CD4-positive, alpha-beta T cell treated with Interleukin-15 for 1 hour (primary cell): ENCODE measurements at regions not wholly inside any gene's neighbourhood (a gene's known extent, or its start where the extent isn't known, plus 50 kb on each side); places are given as distances from the start of the nearest gene placed in this dataset.

ENCODE experiments used
- DNase-seq: peaks from one replicate; pipeline ENCODE4 v3.0.0-alpha.2; 2020

- DNase-seq: no peak
Observed at GRCh38 chr22:49306632-49307480, 520.8 kb downstream of the BRD1 start.

DNA sequence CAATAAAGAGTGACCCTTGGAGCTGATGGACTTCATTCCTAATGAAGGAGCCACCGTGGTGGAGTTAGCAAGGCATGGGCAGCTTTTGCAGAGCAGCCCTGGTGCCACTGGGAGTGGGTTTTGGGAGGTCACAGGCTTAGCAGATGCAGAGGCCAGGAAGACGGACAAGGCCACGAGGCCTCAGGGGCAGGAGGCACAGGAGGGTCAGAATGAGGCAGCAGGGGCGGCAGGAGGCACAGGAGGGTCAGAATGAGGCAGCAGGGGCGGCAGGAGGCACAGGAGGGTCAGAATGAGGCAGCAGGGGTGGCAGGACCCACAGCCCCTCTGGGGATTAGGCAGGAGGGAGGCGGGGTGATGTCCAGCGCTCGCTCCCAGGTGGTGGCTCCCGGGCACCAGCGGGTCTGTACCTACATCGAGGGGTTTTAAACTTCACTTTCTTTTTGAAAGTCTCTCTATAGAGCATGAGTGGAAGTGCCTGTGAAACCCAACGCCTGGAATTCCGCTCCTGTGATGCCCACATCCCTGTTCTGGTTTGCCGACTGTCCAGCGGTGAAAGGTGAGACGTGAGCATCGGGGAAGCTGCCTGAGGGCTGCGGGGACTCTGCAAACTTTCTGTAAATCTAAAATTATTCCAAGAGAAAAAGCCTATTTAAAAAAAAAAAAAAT, 521.6 kb downstream of the BRD1 start:
- no peak for DNase-seq

DNA sequence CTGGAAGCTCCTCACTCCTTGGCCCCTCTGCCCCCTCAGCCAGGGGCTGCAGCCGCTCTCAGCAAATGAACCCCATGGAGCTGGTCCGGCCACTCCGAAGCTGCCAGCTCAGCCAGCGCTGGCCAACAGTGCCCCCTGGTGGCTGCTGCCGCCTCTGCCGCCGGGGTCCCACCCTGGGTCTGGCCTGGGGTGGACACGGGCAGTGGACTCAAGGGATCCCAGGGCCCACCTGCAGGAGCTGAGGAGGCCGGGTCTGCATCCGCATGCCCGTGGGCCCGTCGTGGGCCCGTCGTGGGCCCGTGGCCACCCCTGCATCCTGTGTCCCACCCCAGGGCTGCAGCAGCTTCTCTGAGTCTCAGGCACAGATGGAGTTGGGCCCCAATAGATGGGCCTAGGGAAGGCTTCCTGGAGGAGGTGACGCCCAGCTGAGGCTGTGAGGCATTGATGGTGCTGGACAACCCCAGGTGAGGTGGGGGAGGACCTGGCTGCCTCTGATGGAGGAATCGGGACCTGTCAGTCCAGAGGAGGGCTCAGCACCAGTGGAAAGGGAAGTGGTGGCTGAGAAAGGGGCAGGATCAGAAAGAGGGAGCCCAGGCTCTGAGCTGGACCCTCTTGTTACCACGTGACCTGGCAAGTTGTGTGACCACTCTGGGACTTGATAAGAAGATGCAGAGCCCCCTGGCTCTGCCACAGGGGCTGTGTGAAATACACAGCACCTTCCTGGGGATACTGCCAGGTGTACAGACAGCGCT, 522.3 kb downstream of the BRD1 start:
- no peak for DNase-seq

- DNase-seq: no peak
Observed at GRCh38 chr22:49303781-49304461, 523.8 kb downstream of the BRD1 start.

DNA sequence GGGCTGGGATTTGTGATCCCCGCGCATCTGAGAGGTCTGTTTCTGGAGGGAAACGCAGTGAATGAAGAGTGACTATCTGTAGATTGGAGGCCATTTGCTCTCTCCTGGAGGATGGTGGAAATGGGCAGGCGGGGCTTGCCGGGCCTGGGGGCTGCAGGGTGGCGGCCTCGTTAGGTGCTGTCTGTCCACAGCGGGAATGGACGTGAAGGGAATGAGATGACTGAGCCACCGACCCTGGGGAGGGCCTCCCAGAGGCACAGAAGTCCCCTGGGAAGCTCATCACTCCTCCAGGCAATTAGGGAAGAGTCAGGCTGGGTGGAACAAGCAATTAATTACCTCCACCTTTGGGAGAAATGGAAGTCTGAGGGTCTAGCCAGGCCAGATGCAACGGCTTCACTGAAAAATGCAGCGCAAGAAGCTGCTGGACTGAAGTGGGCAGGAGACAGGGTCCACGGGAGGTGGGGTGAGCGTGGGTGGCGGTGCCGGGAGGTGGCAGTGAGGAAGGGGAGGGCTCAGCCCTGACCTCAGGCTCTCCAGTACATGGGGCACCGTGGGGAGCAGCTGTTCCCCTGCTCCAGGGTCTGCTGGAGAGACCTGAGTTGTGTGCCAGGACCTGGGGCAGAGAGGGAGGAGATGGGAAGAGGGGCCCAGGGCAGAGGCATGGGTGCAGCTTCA, 524.5 kb downstream of the BRD1 start:
- DNase-seq: no peak

- no peak for DNase-seq
Observed at GRCh38 chr22:49302530-49302929, 525.1 kb downstream of the BRD1 start.

GRCh38 chr22:49302150-49302460, 525.6 kb downstream of the BRD1 start:
- no peak for DNase-seq

- DNase-seq: no peak
Observed at GRCh38 chr22:49301398-49302149, 526.1 kb downstream of the BRD1 start.

- DNase-seq: no peak
Observed at GRCh38 chr22:49300951-49301397, 526.7 kb downstream of the BRD1 start.

GRCh38 chr22:49300241-49300640, 527.4 kb downstream of the BRD1 start:
- no peak for DNase-seq

DNA sequence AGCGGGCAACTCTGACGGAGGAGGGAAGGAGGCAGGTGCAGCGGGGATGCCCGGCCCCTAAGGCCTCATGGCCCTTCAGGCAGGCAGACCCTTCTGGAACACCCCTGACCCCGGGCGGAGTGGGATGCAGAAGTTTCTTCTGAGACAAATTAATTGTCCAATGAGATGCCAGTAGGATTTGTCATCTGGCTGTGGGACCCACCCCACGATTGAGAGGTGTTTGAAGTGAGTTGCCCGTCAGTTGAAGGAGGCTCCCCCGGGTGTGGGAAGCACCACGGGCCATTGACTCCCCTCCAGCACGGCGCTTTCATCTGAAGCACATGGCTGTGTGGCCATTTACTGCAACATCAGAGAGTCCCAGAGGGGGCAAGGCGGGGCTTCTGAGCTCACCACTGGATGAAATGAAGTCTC, 527.8 kb downstream of the BRD1 start:
- DNase-seq: no peak

GRCh38 chr22:49298834-49299750, 528.6 kb downstream of the BRD1 start:
- no peak for DNase-seq

DNA sequence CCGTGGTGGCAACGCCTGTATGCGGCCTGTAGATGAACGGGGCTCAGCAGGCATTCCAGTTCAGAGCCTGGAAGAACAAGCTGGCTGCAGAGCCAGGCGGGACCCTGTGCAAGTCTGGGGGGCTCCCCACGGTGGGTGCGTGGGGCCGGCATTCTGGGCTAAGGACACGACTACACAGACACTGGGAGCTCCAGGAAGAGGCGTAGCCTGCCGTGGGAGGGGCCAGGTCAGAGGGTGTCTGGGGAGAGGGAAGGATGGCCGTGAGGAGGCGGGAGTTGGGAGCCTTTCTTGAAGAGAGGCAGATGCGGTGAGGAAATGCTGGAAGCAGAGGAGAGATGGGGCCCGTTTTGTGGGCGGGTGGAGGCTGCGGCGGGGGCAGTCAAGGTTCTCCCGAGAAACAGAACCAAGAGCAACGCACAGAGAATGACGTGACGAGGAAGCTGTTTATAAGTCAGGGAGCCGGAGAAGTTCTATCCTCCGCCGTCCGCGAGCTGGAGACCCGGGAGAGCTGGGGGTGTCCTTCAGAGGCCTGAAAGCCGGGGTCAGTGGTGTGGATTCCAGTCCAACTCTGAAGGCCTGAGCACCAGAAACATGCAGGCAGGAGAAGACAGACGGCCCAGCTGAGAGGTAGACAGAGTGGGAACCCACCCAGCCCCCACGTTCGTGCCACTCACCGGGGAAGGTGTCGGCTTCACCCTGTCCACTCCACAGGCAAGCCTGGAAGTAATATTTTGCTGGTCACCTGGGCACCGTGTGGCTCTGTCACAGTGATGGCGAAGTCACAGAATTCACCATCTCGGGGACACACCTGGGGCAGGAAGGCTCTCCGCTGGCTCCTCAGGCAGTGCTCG, 529.6 kb downstream of the BRD1 start:
- DNase-seq: no peak

DNA sequence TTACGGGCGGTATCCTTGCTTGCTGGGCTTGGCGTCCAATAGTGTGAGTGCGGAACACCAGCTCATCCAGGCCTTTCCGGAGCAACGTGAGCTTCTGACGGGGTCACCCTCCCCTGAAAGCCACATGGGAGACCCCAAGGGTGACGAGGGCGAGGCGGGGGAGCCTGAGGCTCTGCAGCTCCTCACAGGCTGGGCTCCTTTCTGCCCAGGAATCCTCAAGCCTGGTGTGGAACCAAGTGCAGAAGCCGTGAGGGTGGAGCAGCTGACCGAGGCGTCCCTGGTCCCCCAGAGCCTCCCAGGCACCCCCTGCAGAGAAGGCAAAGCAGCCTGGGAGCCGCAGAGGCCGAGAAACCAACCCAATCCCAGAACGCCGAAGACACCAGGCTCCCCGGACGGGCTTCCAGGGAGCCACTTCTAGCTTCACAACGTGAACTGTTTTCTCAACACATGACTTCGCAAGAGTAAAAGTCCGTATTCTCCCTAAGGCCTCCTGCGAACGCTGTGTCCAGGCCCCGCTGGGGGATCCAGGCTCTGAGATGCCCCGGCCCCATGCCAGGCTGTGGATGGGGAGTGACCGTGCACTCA, 530.3 kb downstream of the BRD1 start:
- no peak for DNase-seq

DNA sequence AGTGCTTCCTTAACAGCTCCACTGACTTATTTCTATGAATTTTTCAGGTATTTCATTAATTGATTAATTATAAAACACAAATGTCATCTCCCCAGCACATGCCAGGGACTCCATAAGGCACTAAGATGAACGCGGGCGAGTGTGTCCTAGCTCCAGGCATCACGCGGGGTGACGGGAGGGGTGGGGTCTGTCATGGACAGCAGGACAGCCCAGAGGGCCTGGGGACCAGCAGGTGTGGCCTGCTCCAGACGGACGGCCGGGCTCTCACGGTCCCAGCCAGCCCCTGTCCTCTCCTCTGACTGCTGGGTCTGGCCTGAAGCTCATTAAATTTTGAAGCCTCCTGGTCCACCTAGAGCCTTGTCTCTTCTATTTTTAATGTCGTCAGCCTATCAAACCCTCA, 531.1 kb downstream of the BRD1 start:
- DNase-seq: no peak

GRCh38 chr22:49295851-49296560, 531.7 kb downstream of the BRD1 start:
- no peak for DNase-seq

DNA sequence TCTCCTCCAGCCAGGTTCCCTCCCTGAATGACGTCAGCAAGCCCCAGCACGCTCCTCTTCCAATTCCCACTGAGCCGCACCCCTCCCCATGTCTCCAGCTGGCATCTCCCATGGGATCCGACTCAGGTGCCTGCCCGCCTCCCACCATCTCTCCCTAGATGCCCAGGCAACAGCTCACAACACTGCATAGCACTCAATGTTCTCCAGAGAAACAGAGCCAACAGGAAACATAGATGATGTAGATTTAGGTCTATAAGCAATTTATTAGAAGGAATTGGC, 532.3 kb downstream of the BRD1 start:
- no peak for DNase-seq

- DNase-seq: no peak
Observed at GRCh38 chr22:49294656-49295464, 532.8 kb downstream of the BRD1 start.
